NCI-H1436 treated with DMSO at 0.1 percent for 48 hours (cell line): ENCODE measurements at regions not wholly inside any gene's neighbourhood (a gene's known extent, or its start where the extent isn't known, plus 50 kb on each side); places are given as distances from the start of the nearest gene placed in this dataset.
"Not testable (repeated sequence)": the region's sequence is repeated elsewhere in the genome, so short reads cannot be mapped to it uniquely, and the experiment has no call there.

Experiments
- DNase-seq: peaks from one replicate; lab custom pipeline; 2025; lab: John Stamatoyannopoulos, UW

GRCh38 chr4:103996637-103997036, 276.9 kb upstream of the TACR3 start:
- DNase-seq, result no peak

DNA sequence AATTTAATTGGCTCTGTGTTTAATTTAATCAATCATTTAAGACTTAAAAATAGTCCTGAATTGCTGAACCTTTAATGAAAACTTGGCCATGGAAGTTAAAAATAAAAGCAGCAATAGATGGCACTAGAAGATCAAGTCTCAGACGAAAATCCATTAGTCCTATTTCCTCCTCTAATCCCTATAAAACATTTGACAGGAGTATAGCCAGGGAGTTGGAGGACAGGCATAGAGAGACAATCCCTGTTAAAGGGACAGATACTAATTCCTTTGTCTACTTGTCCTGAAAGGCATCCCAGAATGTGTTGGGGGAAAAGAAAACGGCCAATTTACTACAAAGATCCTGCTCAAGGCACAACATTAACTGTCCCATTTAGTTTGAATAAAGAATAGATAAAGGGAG, 276.3 kb upstream of the TACR3 start:
- no peak for DNase-seq

DNA sequence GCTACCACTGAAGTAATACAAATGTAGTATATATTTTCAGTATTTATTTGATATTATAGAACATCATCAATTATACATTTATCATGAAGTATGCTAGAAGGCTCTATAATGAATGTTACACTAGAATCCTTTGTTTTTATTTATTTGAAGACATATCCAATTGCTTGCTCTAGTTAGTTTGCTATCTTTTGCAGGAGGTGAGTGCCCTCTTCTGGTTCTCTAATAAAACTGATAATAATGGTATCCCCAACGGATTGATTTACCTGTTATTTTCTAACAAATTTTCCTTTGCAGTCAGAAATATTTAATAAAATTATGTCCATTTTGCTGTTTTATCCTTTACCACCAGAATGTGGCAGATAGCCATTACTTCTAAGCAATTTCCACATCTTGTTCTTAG, 274.3 kb upstream of the TACR3 start:
- DNase-seq, result no peak

DNA sequence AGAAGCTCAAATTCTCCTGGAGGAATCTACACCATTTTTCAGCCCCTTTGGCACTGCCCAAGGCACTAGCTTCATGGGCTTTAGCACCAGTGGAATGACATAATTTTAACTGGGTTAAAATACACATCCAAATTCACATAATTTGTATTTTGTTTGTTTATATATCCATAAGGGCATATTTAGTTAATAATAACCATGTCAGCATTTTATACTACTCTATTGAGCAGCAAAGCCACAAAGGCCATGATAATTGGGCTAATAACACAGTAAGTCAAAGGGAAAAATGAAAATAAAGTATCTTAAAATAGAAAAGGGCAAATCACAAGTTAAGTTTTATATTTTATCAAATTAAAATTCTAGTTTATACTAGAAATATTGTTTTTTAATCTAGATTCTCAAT, 262.7 kb upstream of the TACR3 start:
- DNase-seq, result no peak

DNA sequence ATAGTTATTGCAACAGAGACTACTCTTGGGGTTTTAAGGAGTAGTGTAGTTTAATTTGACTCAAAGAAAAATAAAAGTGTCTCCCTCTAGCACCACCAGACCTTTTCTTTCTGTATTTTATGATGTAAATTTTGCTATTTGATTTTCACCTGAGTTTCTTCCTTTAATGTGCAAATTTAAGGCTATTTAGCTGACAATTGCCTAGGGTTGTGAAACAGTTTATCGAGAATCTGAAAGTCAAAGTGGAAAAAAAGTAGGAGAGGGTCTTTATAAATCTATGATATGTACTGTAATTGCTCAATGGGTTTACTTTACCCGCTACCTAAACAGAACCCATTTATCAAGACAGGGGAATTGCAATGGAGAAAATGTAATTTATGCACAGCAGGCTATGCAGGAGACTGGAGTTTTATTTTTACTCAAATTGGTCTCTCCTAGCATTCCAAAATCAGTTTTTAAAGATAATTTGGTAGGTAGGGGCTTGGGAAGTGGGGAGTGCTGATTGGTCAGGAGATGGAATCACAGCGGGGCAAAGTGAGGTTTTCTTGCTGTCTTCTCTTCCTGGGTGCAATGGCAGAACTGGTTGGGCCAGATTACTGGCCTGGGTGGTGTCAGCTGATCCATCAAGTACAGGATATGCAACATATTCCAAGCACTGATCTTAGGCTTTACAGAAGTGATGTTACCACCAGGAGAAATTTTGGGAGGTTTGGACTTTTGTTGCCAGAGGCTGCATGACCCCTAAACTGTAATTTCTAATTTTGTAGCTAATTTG, 228.6 kb upstream of the TACR3 start:
- no peak for DNase-seq

DNA sequence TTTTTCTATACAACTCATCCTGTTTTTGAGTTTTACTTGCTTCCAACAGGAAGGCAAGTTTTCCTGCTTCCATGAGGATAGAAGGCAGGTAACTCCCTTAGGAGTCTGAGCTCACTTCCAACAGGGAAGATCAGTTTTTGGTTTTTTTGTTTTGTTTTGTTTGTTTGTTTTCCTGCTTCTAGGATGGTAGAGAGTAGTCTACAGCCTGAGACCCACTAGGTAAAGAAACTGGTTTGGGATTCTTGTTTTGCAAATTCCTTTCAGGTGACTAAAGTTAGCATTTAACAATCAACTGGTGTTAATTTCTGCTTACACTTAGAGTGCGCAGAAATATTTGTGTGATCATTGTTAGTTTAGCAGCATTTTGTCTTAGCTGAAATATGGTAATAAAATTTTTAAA, 227.8 kb upstream of the TACR3 start:
- DNase-seq, result no peak

GRCh38 chr4:103946621-103947268, 227.0 kb upstream of the TACR3 start:
- DNase-seq, result not testable (repeated sequence)

- no peak for DNase-seq
Measured at GRCh38 chr4:103938488-103938887, 218.7 kb upstream of the TACR3 start.

- DNase-seq, result no peak
Measured at GRCh38 chr4:103936653-103937145, 216.9 kb upstream of the TACR3 start.

- DNase-seq, result no peak
Measured at GRCh38 chr4:103934178-103934789, 214.5 kb upstream of the TACR3 start.

DNA sequence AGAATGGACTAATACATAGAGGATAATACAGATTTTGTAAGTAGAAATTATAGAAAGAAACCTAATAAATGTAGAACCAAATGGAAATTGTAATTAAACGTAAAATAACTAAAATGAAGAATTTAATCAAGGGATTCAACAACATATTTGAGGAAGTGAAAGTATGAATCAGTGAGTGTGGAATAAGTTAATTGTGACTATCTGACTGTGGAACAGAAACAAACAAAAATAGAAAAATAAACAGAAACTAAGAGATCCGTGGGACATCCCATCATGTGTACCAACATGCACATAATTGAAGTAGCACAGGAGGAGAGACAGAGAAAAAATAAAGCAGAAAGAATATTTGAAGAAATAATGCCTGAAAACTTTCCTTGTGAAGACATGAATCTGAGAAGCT, 208.6 kb upstream of the TACR3 start:
- DNase-seq, result no peak

DNA sequence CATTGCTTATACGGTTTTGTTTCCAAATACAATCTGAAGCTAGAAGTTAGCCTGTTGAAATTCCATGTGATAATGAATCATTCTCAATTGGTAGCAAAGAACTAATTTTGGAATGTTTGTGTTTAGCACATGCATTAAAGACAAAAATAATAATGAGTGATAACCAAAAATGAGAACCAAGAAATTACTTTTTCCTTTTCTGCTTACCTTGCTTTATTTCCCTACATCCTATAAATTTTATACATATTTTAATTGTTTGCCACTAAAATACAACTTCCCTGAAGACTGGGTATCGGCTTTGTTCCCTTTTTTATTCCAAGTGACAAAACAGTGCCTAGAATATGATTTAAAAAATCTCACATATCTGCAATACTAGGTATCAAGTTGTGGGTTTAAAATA, 203.8 kb upstream of the TACR3 start:
- no peak for DNase-seq

- DNase-seq, result no peak
Measured at GRCh38 chr4:103918214-103918613, 198.4 kb upstream of the TACR3 start.

DNA sequence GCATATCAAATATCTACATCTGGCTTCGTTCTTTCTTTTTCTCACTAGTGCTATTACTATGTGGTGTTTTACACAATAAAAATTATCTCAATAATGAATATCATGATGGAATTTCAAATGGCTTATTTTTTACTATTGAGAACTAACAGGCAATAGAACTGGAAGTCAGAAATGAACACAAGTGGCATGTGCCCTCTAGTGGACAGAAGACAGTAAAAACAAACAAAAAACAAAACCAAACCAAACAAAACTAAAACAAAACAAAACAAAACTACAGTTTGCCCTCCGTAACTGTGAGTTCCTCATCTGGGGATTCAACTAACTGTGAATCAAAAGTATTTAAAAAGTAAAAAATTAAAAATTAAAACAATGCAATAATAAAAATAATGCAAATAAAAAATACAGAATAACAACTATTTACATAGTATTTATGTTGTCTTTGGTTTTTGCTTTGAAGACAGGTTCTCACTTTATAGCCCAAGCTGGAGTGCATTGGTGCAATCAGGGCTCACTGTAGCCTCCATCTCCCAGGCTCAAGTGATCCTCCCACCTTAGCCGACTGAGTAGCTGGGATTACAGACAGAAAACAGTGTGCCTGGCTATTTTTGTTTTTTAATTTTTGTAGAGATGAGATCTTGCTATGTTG, 195.6 kb upstream of the TACR3 start:
- no peak for DNase-seq

GRCh38 chr4:103907414-103907813, 187.6 kb upstream of the TACR3 start:
- no peak for DNase-seq

DNA sequence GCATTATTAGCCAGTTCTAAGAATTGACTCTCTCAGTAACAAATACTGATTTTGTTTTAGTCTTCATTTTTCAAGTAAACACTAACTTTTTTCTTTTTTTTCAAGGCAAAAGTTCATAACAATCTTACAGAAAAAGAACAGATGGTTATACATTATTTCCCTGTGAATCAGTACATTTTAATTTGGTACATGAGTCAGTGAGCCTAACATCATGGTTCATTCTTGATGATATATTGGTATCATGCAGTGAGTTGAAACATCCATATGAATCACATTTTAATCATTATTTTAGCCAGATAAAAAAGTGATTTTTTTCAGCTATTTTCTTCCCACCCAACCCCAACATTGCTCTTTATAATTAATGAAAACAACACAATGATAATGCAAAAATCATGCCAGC, 184.3 kb upstream of the TACR3 start:
- no peak for DNase-seq

GRCh38 chr4:103902730-103903129, 182.9 kb upstream of the TACR3 start:
- DNase-seq, result no peak

DNA sequence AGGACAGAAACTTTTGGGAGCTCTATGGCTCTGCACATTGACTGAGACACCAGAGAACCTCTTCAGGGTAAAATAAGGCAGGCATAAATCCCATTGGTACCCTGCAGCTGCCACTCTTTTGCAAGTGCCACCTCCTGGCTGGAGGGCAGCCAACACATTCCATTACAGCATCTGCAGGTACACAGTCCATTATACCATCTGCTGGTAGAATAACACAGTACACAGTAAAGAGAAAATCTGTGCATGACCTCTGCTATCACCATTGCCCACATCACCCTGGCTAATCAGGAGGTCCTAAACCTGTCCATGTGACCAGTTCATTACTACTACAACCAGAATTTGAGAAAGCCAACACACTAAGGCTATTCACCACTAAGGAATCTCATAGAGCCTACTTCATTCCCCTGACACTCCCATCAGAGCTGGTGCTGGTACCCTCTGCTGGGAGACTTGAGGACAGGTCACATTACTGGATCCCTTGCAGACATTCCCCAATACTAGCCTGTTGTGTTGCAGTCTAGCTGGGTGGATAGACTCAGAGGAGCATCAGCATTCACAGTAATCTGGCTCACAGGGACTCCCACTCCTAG, 176.2 kb upstream of the TACR3 start:
- no peak for DNase-seq

- DNase-seq, result no peak
Measured at GRCh38 chr4:103892586-103892985, 172.8 kb upstream of the TACR3 start.

GRCh38 chr4:103887191-103887590, 167.4 kb upstream of the TACR3 start:
- no peak for DNase-seq

GRCh38 chr4:103885152-103885551, 165.4 kb upstream of the TACR3 start:
- no peak for DNase-seq

GRCh38 chr4:103867311-103867710, 147.5 kb upstream of the TACR3 start:
- no peak for DNase-seq
